ENCODE measurements at regions not wholly inside any gene's neighbourhood (a gene's known extent, or its start where the extent isn't known, plus 50 kb on each side); places are given as distances from the start of the nearest gene placed in this dataset.

GRCh38 chr1:221442056-221442455 lies 299.8 kb downstream of the DUSP10 start:
- TF ChIP-seq CTCF (IDR thresholded peaks at IDR 0.05 in 8 of 11, conservative IDR thresholded peaks at IDR 0.05 in 3 of 11) = no peak
- no peak for TF ChIP-seq POLR2A (IDR thresholded peaks at IDR 0.05)

Data from spleen (tissue), 7 donors.